HG03045 (cell line): ENCODE measurements at regions not wholly inside any gene's neighbourhood (a gene's known extent, or its start where the extent isn't known, plus 50 kb on each side); places are given as distances from the start of the nearest gene placed in this dataset.

Experiments used
- ATAC-seq: cut with Tn5 transposase; IDR thresholded peaks from one replicate; pipeline ENCODE4 v1.9.1; 2021; ENCODE audit warnings: mild to moderate bottlenecking, moderate library complexity; ENCODE audit not compliant: unreplicated experiment

DNA sequence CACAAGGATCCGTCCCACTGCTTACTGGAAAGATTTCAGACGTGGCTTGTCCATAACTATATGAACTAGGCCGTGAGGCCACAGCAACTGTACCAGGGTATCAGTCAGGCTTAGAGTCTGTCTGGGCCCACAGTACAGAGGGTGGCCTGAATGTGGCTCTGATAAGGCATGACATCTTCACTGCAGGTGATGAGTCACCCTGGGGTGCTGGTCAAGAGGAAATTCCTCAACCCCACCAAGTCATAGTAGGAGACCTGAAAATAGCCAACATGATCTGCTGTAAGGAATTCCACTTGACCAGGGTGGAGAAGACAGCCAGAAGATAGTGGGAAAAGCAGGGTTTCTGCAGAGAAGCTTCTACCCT, 107.7 kb downstream of the INHBB start:
- ATAC-seq = no peak

DNA sequence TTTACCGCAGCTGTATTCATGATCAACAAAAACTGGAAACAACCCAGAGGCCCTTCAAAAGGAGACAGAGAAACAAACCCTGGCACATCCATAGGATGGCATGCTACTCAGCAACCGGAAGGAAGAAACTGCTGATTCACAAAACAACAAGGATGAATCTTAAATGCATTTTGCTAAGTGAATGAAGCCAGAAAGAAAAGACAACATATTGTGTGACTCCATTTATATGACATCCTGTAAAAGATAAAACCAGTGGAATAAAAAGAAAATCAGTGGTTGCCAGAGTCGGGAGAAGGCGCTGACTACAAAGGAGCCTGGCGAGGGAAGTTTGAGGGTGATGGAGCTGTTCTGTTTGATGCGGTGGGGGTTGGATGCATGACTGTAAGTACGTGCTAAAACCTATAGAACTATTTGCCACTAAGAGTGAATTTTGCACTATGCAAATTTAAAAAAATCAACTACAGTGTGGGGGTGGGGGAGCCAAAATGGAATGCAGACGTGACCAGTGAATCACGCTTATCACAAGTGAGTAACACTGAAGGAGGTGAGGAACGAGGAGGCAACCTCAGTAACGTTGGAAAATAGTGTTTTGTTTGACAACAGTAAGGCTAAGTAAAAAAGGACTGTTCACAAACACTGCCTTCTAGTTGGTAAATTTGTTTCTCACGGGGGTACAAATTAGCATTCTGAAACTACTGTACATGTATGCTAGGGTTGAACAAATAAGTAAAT, 108.9 kb downstream of the INHBB start:
- ATAC-seq = no peak

DNA sequence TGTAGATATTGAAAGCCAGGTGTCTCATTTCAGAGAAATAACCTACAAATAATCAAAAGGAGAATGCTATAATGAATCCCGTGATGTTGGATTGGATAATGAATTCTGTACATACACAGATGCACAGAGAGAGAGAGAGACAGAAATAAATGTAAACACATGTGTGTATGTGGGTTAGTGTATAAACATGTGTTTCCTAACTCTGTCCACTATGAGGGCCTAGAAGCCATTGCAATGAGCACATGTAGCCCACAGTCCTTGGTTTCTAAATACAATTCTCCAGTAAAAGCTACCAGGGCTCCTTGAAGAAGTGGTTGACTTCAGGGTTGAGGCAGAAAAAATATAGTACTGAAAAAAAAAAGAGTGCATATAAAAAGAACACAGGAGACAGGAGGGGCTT, 109.5 kb downstream of the INHBB start:
- ATAC-seq = no peak

DNA sequence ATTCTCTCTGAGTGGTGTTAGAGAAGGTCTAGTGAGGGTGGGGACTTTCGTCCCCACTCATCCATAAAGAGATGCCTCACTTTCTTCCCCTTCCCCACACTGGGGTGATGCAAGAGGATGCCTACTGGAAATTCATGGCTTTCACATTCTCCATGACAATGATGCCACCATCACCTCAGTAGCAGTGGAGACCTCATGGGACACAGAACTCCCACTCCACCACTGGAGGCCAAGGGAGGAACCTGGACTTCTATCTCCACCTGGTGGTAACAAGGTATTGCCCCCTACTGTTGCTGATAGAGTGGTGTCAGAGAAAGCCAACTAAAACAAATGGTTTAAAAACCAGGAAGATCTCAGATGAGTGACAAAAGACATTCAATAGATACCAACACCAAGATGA, 110.9 kb downstream of the INHBB start:
- ATAC-seq = no peak

DNA sequence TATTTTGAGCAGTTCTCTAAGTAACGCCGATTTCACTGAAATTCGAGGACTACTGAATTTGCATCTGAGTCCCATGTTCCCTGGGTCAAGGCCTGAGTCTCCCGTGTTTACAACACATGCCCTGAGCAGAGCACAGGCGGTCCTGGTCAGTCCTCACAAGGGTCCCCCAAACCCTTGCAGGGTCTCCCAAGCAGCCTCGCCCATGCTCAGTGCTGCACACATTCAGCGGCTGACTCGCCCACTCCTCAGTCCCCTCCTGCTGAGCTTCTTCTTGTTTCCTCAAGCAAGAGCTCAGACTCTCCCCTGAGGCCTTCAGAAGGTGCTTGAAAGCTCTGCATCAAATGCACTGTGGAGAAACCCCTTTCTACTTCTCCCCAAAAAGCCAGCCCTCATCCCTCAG, 114.6 kb downstream of the INHBB start:
- no peak for ATAC-seq

DNA sequence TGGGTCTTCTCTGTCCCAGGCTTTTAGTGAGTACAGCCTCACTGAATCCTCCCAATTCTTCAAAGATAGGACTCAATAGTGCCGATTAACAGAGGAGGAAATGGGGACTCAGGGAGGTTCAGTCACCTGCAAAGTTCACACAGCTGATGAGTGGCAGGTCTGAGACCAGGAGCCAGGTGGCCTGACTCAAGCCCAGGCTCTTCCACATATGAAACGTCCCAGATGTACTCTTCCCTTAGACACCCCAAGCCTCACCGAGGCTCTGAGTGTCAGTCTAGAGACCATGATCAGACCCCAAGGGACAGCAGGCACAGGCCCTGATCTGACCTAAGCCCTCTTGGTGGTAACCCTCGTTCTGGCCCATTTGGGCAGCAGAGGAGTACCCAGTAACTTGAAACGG, 115.2 kb downstream of the INHBB start:
- ATAC-seq = no peak

DNA sequence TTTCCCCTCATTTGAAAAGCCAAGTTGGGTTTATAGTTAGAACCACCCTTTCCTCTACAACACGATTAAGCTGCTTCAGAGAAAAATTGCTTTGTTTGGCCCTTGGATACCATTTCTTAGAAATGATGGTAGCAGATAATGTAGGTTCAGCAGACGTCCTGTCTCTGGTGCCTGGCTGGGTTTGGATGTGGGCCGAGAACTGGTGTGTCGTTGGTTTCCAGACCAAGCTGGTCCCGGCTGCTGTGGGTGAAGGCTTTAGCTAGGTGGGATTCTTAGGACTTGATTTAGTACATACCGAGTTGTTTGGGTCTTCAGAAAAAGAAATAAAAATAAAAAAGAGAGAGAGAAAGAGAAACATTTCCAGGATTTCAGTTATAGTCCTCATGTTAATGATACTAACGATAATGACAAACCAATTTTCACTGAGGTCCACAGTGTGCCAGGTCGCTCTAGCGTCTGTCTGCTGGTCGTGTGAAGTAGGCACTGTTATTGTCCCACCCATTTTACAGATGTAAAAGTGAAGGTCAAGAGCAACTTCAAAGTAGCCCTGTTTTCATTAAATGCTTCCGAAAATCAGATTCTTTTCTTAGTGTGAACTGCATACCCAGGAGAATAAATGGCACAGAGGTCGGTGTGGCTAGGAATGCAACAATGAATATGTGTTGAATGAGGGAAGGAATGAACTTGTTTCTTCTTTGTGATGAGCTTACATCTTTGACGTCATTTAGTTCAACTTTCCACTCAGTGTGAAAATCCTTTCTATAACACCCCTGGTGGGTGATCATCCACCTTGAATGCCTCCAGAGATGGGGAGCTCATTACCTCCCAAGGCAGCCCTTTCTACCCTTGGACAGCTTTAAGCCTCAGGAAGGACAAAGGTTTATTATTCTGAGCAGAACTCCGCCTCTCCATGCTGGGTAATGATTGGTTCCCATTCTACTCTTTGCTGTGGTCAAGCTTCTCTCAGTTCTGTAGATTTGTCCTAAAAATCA, 115.9 kb downstream of the INHBB start:
- ATAC-seq = no peak

DNA sequence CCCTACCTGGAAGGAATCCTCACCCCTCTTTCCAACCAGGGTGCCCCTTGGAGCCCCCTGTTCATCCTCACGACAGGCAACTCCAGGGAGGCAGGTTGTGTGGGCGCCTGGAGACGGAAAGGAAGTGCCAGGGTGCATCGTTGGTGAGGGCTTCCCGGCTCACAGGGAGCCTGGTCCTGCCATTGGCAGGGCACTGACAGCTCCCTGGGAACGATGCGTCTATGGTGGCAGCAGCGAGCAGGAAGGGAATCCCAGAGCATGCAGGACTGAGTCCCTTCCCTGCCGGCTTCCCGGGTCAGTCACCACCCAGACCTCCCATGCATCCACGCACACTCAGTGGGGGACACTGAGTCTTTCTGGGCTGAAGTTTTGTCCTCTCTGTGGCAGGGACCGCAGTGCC, 117.6 kb downstream of the INHBB start:
- ATAC-seq = no peak

DNA sequence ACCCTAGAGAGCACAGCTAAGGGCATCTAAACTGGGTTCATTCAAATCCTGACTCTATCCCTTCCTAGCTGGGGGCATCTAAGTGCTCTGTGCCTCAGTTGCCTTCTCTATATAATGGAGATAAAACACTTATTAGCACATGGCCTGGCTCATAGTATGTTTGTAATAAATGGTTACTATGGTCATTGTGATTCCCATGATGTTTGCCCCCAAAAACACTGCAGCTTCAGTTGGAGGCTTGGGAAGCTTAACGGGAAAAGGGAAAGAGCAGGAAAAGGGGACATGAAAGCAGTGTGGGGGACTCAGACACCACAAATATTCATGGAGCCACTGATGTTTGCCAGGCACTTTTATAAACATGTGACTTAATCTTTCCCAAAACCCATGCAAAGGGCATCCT, 118.1 kb downstream of the INHBB start:
- no peak for ATAC-seq

DNA sequence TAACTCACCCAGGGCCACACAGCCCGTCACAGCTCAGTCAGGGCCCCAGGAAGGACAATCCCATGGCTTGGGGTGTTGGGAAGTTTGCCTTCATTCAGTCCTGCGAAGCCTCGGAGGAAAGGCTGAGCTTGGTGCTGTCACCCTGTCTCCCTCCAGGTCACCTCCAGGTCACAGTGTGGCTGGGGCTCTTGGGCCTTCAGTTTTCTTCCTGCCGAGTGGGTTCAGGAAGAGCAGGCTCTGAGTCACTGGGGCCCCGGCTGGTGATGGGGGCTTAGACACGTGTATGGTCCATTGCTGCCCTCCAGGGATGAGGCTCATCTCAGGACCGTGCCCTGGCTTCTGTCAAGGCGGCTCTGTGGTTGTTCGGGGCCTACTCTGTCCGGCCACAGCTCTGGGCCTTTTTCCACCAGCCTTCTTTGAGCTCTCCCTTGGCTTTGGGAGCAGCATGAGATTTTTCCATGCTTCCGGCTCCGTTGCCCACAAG, 118.6 kb downstream of the INHBB start:
- ATAC-seq = no peak

DNA sequence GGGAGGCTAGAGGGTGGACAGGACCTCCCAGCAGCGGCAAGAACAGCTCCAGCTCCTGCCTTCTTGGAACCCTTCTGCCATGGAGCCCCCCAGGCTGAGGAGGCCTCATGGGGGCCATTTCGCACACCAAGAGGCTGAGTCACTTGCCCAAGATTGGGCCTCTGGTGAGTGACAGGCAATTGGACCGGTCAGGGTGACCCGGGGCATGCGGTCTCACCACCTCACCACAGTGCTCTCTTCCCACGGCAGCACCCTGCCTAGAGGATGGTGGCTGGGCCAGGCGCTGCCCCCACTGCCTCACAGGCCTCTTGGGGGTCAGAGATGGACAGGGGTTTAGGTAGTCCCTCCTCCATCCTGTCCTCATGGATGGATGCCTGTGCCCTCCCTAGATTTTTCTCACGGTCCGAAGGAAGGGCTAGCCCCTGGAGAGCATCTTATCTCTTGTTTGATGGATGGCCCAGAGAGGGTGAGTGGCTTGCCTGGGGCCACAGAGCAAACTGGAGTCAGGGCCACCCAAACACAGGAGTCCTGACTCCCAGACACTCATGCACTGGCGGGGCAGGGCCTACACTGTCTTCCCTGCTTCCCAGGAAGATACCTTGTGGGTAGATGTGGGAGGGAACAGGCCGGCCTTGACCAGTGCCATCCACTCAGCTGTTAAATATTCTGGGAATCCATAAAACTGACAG, 119.2 kb downstream of the INHBB start:
- ATAC-seq = no peak

DNA sequence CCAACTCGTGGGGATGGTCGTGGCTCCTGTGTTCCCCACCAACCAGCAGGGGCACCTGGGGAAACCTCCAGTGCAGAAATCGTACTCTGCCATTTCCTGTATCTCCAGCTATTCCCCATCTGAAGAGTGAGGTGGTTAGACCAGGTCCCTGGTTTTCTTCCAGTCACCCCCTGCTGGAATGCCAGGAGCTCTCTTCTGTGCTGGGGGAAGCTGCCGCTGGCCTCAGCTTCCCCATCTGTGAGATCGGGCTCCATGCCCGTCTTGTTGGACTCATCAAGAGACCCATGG, 119.7 kb downstream of the INHBB start:
- no peak for ATAC-seq

DNA sequence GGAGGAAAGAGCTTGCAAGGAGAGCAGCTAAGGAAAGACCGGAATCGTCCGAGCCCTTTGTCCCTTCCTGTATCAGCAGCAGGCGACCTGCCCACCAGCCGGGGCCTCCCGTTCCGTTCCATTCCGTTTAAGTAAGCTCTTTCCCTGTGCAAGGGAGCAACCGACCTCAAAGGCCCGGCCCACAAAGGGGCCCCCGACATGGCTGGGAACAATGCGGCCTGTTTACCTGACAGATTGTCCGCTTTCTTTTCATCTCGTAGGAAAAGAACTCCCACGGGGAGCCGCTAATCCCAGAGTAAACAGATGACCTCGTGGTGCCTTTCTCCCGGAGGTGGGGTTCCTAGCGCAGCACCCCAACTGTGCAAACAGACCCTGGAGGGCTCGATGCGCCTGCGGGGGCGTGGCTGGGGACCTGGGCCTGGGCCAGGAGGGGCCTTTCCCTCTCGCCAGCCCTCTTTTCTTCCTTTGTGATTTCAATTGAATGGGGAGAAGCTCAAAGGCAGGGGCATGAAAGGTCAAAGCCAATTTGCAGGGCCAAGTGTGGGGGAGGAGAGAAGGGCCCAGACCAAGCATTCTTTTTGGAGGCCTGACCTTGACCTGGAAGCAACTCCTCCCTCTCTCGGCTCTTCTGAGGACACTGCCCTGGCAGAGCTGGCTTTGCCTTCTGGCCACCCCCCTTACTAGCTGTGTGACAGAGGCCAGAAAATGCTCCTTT, 120.2 kb downstream of the INHBB start:
- no peak for ATAC-seq

DNA sequence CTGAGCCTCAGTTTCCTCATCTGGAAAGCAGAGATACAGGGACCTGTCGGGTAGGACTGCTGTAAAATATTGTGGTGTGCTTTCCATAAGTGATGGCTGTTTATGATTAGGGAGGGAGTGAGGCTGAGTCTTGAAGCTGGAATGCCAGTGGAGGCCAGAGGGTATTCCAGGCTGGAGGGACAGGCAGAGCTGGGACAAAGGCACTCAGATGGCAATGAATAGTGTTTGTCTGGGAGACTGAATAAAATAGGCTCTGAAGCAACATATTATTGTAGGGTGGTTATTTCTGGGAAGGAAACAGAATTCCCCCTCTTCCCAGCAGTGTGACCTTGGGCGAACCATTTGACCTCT, 120.7 kb downstream of the INHBB start:
- ATAC-seq = no peak

DNA sequence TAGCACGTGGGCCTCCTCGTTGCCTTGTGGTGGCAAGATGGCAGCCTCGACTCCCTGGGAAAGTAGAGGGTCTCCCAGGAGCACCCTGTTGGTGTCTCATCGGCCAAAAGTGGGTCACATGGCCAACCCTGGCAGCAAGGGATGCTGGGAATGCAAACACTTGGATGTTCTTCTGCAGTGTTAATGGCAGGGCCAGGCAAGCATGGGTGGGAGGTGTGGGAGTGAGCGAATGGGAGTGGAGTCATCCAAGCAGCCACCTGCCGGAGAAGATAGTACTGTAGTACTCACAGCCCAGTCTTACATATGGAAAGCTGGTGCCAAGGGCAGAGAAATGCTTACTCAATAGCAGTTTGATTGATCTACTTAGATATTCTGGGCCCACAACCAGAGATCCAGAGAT, 122.2 kb downstream of the INHBB start:
- no peak for ATAC-seq

DNA sequence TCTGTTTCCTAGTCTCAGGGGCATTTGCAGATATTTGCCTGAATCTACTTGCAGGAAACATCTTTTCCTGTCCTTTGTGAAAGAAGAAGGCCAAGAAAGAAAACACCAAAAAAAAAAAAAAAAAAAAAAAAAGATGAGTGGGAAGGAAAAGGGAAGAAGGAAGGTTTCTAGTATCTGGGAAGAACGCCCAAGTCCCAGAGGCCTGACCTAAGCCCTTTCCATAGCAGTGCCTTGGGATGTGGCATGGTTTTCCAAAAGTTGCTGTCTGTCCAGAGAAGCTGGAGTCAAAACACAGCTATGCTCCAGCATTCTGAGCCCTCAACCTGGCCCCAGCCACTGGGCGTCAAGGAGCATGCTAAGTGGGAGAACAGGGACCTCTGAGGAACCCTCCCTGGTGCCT, 123.5 kb downstream of the INHBB start:
- ATAC-seq = no peak

DNA sequence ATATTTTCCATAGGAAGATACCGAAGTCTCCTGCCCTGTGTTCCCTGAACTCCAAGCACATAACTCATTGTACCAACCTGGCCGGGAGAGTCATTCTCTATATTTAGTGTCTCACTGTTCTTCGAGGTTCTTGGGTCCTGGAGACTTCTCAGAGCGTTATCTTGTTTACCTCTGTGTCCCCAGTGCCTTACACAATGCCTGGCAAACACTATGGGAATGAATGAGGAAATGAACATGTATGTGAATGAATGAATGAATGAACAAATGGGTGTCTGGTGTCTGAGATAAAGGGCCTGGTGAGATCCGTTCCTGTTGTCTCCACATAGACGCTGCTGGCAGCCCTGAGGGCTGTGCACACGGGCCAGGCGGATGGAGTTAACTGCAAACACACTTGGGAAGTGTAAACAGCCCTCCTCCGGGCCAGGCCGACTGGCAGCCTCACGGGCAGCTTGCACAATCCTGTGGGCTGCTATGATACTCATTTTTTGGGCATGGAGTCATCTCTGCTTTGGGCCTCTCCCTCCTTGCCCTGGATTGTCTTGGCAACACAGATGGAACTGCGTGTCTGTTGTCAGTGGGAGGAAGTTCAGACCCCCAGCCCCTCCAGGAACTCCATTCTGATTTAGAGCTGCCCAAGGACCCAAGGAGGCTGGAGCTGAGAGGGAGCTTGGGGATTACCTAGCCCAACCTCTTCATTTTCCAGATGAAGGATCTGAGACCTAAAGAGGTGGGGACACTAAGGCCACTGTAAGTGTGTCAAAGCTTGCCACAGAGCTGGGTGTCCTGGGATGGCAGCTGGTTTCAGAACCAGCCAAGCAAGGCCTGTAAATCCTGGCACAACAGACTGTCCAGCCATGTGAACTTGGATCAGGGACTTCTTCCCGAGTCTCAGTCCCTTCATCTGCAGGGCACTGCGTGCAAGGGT, 124.4 kb downstream of the INHBB start:
- ATAC-seq = no peak

DNA sequence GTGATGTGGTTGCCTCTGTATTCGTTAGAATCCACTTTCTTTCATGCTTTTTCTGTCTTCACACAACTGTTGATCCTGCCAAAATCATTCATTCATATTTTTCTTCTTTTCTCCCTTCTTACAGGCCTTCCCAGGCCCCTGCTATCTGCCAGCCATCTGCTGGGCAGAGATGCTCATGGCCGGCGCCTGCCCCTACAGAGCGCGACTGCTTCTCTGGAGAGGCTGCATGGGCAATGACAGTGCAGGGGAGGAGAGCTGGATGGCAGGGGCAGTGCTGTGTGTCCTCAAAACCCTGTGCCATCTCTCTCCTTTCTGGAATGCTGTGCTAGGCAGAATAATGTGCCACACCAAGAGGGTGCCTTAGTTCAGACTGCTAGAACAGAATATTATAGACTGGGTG, 125.2 kb downstream of the INHBB start:
- ATAC-seq = no peak

DNA sequence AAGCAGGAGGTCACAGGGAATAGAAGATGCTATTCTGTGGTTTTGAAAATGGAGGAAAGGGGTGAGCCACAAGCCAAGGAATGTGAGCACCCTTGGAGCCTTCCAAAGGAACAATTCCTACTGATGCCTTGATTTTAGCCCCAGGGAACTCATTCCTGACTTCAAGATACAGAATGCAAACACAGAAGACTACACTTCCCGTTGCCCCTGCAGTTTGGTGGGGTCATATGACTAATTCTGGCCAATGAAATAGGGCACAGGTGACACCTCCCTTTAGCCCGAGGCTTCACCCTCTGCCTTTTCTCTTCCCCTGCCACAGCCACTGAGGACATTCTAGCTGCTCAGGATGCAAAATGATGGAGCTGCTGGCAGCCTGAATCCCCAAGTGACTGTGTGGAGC, 126.1 kb downstream of the INHBB start:
- no peak for ATAC-seq

DNA sequence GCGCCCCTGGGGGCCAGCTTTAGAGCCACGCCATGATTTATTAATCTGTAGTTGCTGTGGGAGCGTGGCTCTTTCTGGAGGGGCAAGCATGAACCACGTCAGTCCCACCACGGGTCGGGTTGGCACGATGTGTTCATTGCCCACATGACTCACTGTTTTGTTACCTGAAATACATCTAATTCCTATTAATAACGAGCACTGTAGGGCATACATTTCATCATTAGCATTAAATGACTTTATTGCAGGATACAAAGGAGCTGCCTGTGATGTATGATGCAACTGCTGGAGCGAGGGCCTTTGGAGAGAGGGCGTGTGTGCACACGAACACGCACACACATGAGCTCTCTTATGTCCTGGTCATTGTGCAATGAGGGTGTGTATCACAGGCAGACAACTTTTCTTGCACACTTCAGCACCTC, 127.0 kb downstream of the INHBB start:
- no peak for ATAC-seq
